ENCODE measurements at regions not wholly inside any gene's neighbourhood (a gene's known extent, or its start where the extent isn't known, plus 50 kb on each side); places are given as distances from the start of the nearest gene placed in this dataset.
"Not testable (repeated sequence)": the region's sequence is repeated elsewhere in the genome, so short reads cannot be mapped to it uniquely, and the experiment has no call there.

- peak; percentile 3 for DNase-seq
These were observed 446.3 kb upstream of the NECTIN3 start for GRCh38 chr3:110625201-110625747.

GRCh38 chr3:110626652-110627111 is 444.9 kb upstream of the NECTIN3 start:
- not testable (repeated sequence) for DNase-seq

- no peak for DNase-seq
These were observed 442.8 kb upstream of the NECTIN3 start for GRCh38 chr3:110628650-110629301.

- DNase-seq, result no peak
These were observed 441.7 kb upstream of the NECTIN3 start for GRCh38 chr3:110629917-110630316.

- DNase-seq, result no peak
These were observed 427.4 kb upstream of the NECTIN3 start for GRCh38 chr3:110644203-110644602.

GRCh38 chr3:110646055-110646454 is 425.6 kb upstream of the NECTIN3 start:
- DNase-seq, result no peak

GRCh38 chr3:110646496-110646895 is 425.1 kb upstream of the NECTIN3 start:
- no peak for DNase-seq

GRCh38 chr3:110647586-110647985 is 424.0 kb upstream of the NECTIN3 start:
- no peak for DNase-seq

GRCh38 chr3:110650741-110651140 is 420.9 kb upstream of the NECTIN3 start:
- no peak for DNase-seq

- DNase-seq, result no peak
These were observed 416.6 kb upstream of the NECTIN3 start for GRCh38 chr3:110654843-110655502.

GRCh38 chr3:110656394-110657025 is 415.1 kb upstream of the NECTIN3 start:
- no peak for DNase-seq

- DNase-seq, result no peak
These were observed 407.5 kb upstream of the NECTIN3 start for GRCh38 chr3:110664148-110664547.

- DNase-seq, result no peak
These were observed 405.1 kb upstream of the NECTIN3 start for GRCh38 chr3:110666495-110666894.

- no peak for DNase-seq
These were observed 404.4 kb upstream of the NECTIN3 start for GRCh38 chr3:110667216-110667615.

- no peak for DNase-seq
These were observed 401.2 kb upstream of the NECTIN3 start for GRCh38 chr3:110670407-110670806.

GRCh38 chr3:110677506-110677905 is 394.1 kb upstream of the NECTIN3 start:
- no peak for DNase-seq

- no peak for DNase-seq
These were observed 392.3 kb upstream of the NECTIN3 start for GRCh38 chr3:110679285-110679684.

- no peak for DNase-seq
These were observed 391.2 kb upstream of the NECTIN3 start for GRCh38 chr3:110680450-110680849.

- no peak for DNase-seq
These were observed 387.1 kb upstream of the NECTIN3 start for GRCh38 chr3:110684466-110684865.

- DNase-seq, result no peak
These were observed 386.0 kb upstream of the NECTIN3 start for GRCh38 chr3:110685630-110686029.

- DNase-seq, result no peak
These were observed 384.9 kb upstream of the NECTIN3 start for GRCh38 chr3:110686701-110687100.

GRCh38 chr3:110687138-110687537 is 384.5 kb upstream of the NECTIN3 start:
- no peak for DNase-seq

GRCh38 chr3:110697961-110698360 is 373.7 kb upstream of the NECTIN3 start:
- no peak for DNase-seq

Measured in skin of body (tissue), 1 donor.